ENCODE measurements at regions not wholly inside any gene's neighbourhood (a gene's known extent, or its start where the extent isn't known, plus 50 kb on each side); places are given as distances from the start of the nearest gene placed in this dataset.

DNA sequence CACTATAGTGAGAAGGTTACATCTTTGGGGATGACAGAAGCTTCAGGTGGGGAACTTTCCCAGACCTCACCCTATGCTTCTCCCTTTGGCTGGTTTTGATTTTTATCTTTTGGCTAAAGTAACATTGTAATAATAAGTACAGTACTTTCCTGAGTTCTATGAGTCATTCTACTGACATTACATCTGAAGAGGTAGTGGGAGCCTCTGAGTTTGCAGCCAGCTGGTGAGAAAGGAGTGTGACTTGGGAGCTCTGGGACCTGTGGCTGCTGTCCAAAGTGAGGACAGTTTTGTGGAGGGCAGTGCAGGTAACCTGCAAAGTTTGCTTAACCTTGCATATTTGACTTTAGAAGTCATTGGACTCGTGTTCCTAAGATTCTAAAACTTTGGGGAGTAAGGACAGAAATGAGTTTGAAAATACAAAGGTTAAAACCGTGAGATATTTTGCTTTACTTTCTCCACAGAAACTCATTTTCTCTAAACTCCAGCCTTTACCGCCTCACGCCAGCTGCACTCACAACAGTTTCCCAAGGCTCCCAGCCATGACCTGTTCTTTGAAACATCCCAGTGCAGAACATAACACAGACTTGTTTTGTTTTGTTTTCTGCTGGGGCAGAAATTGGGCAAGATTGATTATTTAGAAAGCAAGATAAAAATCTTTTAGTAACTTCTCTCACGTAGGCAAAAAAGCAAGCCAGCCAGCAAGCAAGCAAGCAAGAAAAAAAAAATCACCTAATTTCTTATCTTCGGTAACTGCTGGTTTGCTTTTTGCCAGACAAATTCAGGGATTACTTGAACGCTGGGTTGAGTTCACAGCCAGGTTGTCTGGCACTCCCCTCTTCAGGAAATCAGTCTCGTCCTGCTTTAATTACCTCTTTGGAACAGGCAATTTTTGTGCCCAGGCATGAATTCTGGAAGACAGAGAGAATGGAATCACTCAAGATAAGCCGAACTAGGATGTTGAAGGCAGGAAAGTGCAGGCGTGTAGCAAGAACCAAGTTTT, 478.3 kb upstream of the ISX start:
- TF ChIP-seq POLR2A (IDR thresholded peaks at IDR 0.05; ENCODE audit: low read length) (no peak), GATA1 (IDR thresholded peaks at IDR 0.05; ENCODE audit: low read depth, low read length) (no peak)

Data from erythroblast (primary cell).